Liver (tissue), 8 donors: ENCODE measurements at regions not wholly inside any gene's neighbourhood (a gene's known extent, or its start where the extent isn't known, plus 50 kb on each side); places are given as distances from the start of the nearest gene placed in this dataset.

Experiments used
- DNase-seq: peaks from one replicate; pipeline ENCODE4 v3.0.0-alpha.2; 2017; ENCODE audit warnings: low spot score
- H3K27ac ChIP-seq, 2 donors: one replicate each; pipeline ENCODE4 v1.7.0; 2013; ENCODE audit warnings: inconsistent platforms in 2 of 2, low read length in 2 of 2, control low read depth in 1 of 2, low read depth in 1 of 2, mild to moderate bottlenecking in 1 of 2
- H3K27me3 ChIP-seq, 4 donors: one replicate each; pipeline versions ENCODE4 v1.6.1 to v1.7.0; 2013; ENCODE audit warnings: low read length in 3 of 4, inconsistent platforms in 1 of 4, mild to moderate bottlenecking in 1 of 4, moderate library complexity in 1 of 4; ENCODE audit not compliant: control insufficient read depth in 4 of 4, insufficient read depth in 4 of 4
- H3K36me3 ChIP-seq, 4 donors: one replicate each; pipeline versions ENCODE4 v1.6.1 to v1.7.0; 2013; ENCODE audit warnings: low read length in 3 of 4, mild to moderate bottlenecking in 3 of 4, low read depth in 1 of 4, moderate library complexity in 1 of 4; ENCODE audit not compliant: control insufficient read depth in 4 of 4, insufficient read depth in 3 of 4
- H3K4me1 ChIP-seq, 4 donors: one replicate each; pipeline versions ENCODE4 v1.6.1 to v1.7.0; 2013; ENCODE audit warnings: low read length in 3 of 4, mild to moderate bottlenecking in 3 of 4, moderate library complexity in 1 of 4; ENCODE audit not compliant: control insufficient read depth in 4 of 4, insufficient read depth in 4 of 4
- H3K4me3 ChIP-seq, 3 donors: one replicate each; pipeline versions ENCODE4 v1.6.1 to v1.7.0; 2013; ENCODE audit warnings: low read length in 3 of 3, control low read depth in 1 of 3, low read depth in 1 of 3, mild to moderate bottlenecking in 1 of 3
- H3K9ac ChIP-seq, 2 donors: one replicate each; pipeline ENCODE4 v1.7.0; 2013; ENCODE audit warnings: low read length in 2 of 2, mild to moderate bottlenecking in 2 of 2, moderate library complexity in 2 of 2, control low read depth in 1 of 2, low read depth in 1 of 2
- H3K9me3 ChIP-seq, 4 donors: one replicate each; pipeline versions ENCODE4 v1.6.1 to v1.7.0; 2013; ENCODE audit warnings: low read length in 3 of 4; ENCODE audit not compliant: control insufficient read depth in 4 of 4
- ATF3 ChIP-seq: IDR thresholded peaks from 2 replicates; pipeline ENCODE4 v1.6.1; 2016; ENCODE audit warnings: antibody characterized with exemption
- CTCF ChIP-seq: fragments of 150-350 bp; IDR thresholded peaks from 2 replicates; pipeline ENCODE4 v1.5.1; 2017; ENCODE audit warnings: improper control_type of control experiment, low read depth, low read length; ENCODE audit not compliant: missing input control
- EGR1 ChIP-seq, 2 donors: IDR thresholded peaks; 2 replicates each; pipeline ENCODE4 v1.6.1; 2016 to 2018; ENCODE audit warnings: antibody characterized with exemption in 2 of 2, low read depth in 2 of 2
- FOXA1 ChIP-seq: IDR thresholded peaks from 2 replicates; pipeline ENCODE4 v1.6.1; 2016; ENCODE audit warnings: antibody characterized with exemption
- FOXA2 ChIP-seq: IDR thresholded peaks from 2 replicates; pipeline ENCODE4 v1.6.1; 2016; ENCODE audit warnings: antibody characterized with exemption
- GABPA ChIP-seq, 2 donors: IDR thresholded peaks in 1 of 2; conservative IDR thresholded peaks in 1 of 2; 2 replicates each; pipeline ENCODE4 v1.6.1; 2016; ENCODE audit warnings: antibody characterized with exemption in 2 of 2, mild to moderate bottlenecking in 1 of 2, moderate library complexity in 1 of 2
- HNF4A ChIP-seq, 2 donors: conservative IDR thresholded peaks; 2 replicates each; pipeline ENCODE4 v1.6.1; 2016; ENCODE audit warnings: antibody characterized with exemption in 2 of 2, mild to moderate bottlenecking in 2 of 2
- HNF4G ChIP-seq: IDR thresholded peaks from 2 replicates; pipeline ENCODE4 v1.6.1; 2016; ENCODE audit warnings: antibody characterized with exemption
- JUND ChIP-seq, 2 donors: IDR thresholded peaks; 2 replicates each; pipeline ENCODE4 v1.6.1; 2016; ENCODE audit warnings: antibody characterized with exemption in 2 of 2
- MAX ChIP-seq: IDR thresholded peaks from 2 replicates; pipeline ENCODE4 v1.6.1; 2016; ENCODE audit warnings: antibody characterized with exemption
- NR2F2 ChIP-seq: IDR thresholded peaks from 2 replicates; pipeline ENCODE4 v1.6.1; 2016; ENCODE audit warnings: antibody characterized with exemption
- RAD21 ChIP-seq, 2 donors: IDR thresholded peaks; 2 replicates each; pipeline ENCODE4 v1.6.1; 2016; ENCODE audit warnings: antibody characterized with exemption in 2 of 2, mild to moderate bottlenecking in 2 of 2
- REST ChIP-seq: IDR thresholded peaks from 2 replicates; pipeline ENCODE4 v1.6.1; 2016; ENCODE audit warnings: antibody characterized with exemption, mild to moderate bottlenecking
- RXRA ChIP-seq, 2 donors: IDR thresholded peaks; 2 replicates each; pipeline ENCODE4 v1.6.1; 2017 to 2018; ENCODE audit warnings: antibody characterized with exemption in 2 of 2, mild to moderate bottlenecking in 1 of 2
- SP1 ChIP-seq: IDR thresholded peaks from 2 replicates; pipeline ENCODE4 v1.6.1; 2018; ENCODE audit warnings: antibody characterized with exemption, mild to moderate bottlenecking
- TAF1 ChIP-seq: conservative IDR thresholded peaks from 2 replicates; pipeline ENCODE4 v1.6.1; 2016; ENCODE audit warnings: antibody characterized with exemption, mild to moderate bottlenecking
- YY1 ChIP-seq: IDR thresholded peaks from 2 replicates; pipeline ENCODE4 v1.6.1; 2016; ENCODE audit warnings: antibody characterized with exemption, mild to moderate bottlenecking
- WGBS: extraction: QIAGEN DNeasy Blood & Tissue Kit; methylation state at CpG from one replicate; pipeline ENCODE4 v1.1.7; 2013; 5-methylcytosine and 5-hydroxymethylcytosine counted together
- TF ChIP-seq, protein P1 (sequence below): IDR thresholded peaks from 2 replicates; pipeline ENCODE4 v1.6.1; 2016; ENCODE audit warnings: antibody characterized with exemption
- donor health status: healthy.
- donor health status: healthy.
- donor health status: healthy.
- donor health status: healthy.
- donor health status: healthy.

DNA sequence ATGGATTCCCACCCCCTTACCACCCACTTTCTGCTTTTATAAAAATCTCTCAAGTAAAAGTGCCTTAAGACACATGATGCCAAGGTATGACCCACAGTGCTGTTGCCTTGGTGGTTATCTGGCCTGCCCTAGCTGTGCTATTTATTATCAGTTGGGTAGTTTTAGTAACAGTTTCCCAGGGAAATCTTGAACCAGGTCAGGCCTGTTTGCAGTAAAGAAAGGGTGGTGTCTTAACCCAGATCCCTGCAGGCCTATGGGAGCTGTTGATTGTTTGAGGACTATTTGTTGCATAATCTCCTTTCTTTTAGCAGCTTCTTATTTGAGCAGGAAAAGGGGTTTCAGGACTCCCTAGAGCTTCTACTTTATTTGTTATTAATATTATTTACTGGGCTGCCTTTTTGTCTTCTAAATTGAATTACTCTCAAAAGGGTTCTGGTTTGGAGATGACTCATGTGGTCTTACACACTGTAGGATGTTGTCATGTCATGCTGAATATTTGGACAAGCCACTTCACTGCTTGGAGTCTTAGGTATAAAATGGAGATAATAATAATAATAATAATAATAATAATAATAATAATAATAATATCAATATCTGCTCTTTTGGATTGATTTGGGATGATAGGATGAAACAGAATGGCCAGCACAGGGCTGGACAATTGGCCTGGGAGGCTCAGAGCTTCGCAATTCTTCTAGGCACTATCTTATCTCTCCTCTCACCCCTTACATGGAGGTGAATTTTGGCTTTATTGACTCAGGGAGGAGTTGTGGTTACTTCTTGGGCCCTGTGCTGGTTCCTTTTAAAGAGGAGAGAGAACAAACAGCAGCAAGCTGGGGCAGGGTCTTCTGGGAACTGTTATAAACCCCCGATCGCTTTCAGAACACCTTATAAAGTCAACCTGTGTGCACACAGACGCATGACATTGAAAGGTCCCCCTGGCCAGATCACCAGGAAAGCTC lies 252.1 kb downstream of the PRDM2 start:
- no peaks in the 10 kb centered on the region for H3K9me3 ChIP-seq
- no peaks in the 10 kb centered on the region for H3K4me1 ChIP-seq

More for the DNA sequence above, 252.1 kb downstream of the PRDM2 start:
- TF ChIP-seq HNF4A (conservative IDR thresholded peaks at IDR 0.05) (no peak), RAD21 (IDR thresholded peaks at IDR 0.05) (no peak), REST (no peak), TAF1 (no peak), SP1 (no peak), HNF4G (no peak), JUND (IDR thresholded peaks at IDR 0.05) (no peak), FOXA2 (no peak), RXRA (IDR thresholded peaks at IDR 0.05) (no peak), ATF3 (no peak), CTCF (no peak), MAX (no peak), NR2F2 (no peak), FOXA1 (no peak), YY1 (no peak), GABPA (IDR thresholded peaks at IDR 0.05 in 1 of 2, conservative IDR thresholded peaks at IDR 0.05 in 1 of 2) (no peak), EGR1 (IDR thresholded peaks at IDR 0.05; ENCODE audit: low read depth in 2 of 2) (no peak)
- TF ChIP-seq, protein P1, sequence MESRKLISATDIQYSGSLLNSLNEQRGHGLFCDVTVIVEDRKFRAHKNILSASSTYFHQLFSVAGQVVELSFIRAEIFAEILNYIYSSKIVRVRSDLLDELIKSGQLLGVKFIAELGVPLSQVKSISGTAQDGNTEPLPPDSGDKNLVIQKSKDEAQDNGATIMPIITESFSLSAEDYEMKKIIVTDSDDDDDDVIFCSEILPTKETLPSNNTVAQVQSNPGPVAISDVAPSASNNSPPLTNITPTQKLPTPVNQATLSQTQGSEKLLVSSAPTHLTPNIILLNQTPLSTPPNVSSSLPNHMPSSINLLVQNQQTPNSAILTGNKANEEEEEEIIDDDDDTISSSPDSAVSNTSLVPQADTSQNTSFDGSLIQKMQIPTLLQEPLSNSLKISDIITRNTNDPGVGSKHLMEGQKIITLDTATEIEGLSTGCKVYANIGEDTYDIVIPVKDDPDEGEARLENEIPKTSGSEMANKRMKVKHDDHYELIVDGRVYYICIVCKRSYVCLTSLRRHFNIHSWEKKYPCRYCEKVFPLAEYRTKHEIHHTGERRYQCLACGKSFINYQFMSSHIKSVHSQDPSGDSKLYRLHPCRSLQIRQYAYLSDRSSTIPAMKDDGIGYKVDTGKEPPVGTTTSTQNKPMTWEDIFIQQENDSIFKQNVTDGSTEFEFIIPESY, result no peak
- WGBS, result 44% methylated on average over 4 of the region's 4 CpGs
- Histone ChIP-seq H3K36me3 (no peaks in the 10 kb centered on the region), H3K4me3 (no peak overlapping the region), H3K27ac (no peak overlapping the region), H3K9ac (no peak overlapping the region), H3K27me3 (no peaks in the 10 kb centered on the region)
- DNase-seq, result no peak
